HFFc6 (cell line): ENCODE measurements at regions not wholly inside any gene's neighbourhood (a gene's known extent, or its start where the extent isn't known, plus 50 kb on each side); places are given as distances from the start of the nearest gene placed in this dataset.

ENCODE experiments used
- DNase-seq: peaks from one replicate; pipeline ENCODE4 v3.0.0-alpha.2; 2018
- H3K27ac Mint-ChIP-seq: 2 replicates; pipeline ENCODE4 v1.8.0; 2020; ENCODE audit warnings: mild to moderate bottlenecking, mixed read lengths
- H3K27me3 Mint-ChIP-seq: 2 replicates; pipeline ENCODE4 v1.8.0; 2021; ENCODE audit warnings: mild to moderate bottlenecking, moderate library complexity, mixed read lengths; ENCODE audit not compliant: insufficient read depth
- H3K36me3 Mint-ChIP-seq: 2 replicates; pipeline ENCODE4 v1.8.0; 2021; ENCODE audit warnings: low read depth, mixed read lengths
- H3K4me1 Mint-ChIP-seq: 2 replicates; pipeline ENCODE4 v1.8.0; 2020; ENCODE audit warnings: low read depth, mixed read lengths
- H3K4me3 Mint-ChIP-seq: 2 replicates; pipeline ENCODE4 v1.8.0; 2020; ENCODE audit warnings: mild to moderate bottlenecking, moderate library complexity, mixed read lengths
- H3K9me3 Mint-ChIP-seq: 2 replicates; pipeline ENCODE4 v1.8.0; 2020; ENCODE audit warnings: mild to moderate bottlenecking, mixed read lengths
- CTCF ChIP-seq: fragments of 200-600 bp; sonication (generic); IDR thresholded peaks from 2 replicates; pipeline ENCODE4 v1.5.0; 2021; ENCODE audit warnings: antibody characterized with exemption, mild to moderate bottlenecking

GRCh38 chr13:79237981-79238380 lies 168.1 kb downstream of the RBM26 start:
- H3K9me3 Mint-ChIP-seq: no peaks in the 10 kb centered on the region
- H3K4me3 Mint-ChIP-seq: no peak overlapping the region
- H3K27me3 Mint-ChIP-seq: no peaks in the 10 kb centered on the region
- no peaks in the 10 kb centered on the region for H3K36me3 Mint-ChIP-seq
- no peak for TF ChIP-seq CTCF
- H3K27ac Mint-ChIP-seq: no peak overlapping the region
- DNase-seq: no peak
- no peaks in the 10 kb centered on the region for H3K4me1 Mint-ChIP-seq

- Mint-ChIP-seq H3K36me3 (no peaks in the 10 kb centered on the region), H3K4me1 (no peaks in the 10 kb centered on the region), H3K9me3 (no peaks in the 10 kb centered on the region), H3K27ac (no peak overlapping the region), H3K27me3 (no peaks in the 10 kb centered on the region; the same call in 1 of the 2 replicates), H3K4me3 (no peak overlapping the region)
- TF ChIP-seq CTCF: no peak
- DNase-seq: no peak
These were observed 174.2 kb downstream of the RBM26 start for GRCh38 chr13:79231887-79232286.

DNA sequence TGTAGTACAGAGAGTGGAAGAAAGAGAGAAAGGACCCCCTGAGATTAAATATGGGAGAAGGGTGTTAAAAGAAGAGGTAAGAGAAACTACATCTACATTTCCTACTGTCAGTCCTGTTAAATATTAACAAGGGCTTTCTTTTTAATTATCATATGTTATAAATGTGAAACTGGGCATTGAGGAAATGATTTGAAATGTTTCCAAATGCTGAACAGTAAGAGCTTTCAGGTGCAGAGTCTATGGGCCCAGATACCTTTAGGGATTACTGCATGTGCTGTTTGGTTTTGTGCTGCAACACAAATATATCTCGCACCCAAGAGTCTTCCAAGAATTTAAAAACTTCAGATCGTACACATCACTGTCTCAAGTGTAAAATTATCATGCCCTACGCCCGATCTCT lies 176.3 kb downstream of the RBM26 start:
- H3K4me1 Mint-ChIP-seq: peaks cover 8% of the 10 kb centered on the region; the same call in 1 of the 2 replicates
- no peaks in the 10 kb centered on the region for H3K36me3 Mint-ChIP-seq
- no peak for DNase-seq
- no peak overlapping the region for H3K4me3 Mint-ChIP-seq
- H3K9me3 Mint-ChIP-seq: no peaks in the 10 kb centered on the region
- H3K27ac Mint-ChIP-seq: no peak overlapping the region
- no peak for TF ChIP-seq CTCF
- H3K27me3 Mint-ChIP-seq: no peaks in the 10 kb centered on the region; the same call in none of the 2 replicates

GRCh38 chr13:79228972-79229371 lies 177.1 kb downstream of the RBM26 start:
- Mint-ChIP-seq H3K4me3 (no peak overlapping the region), H3K9me3 (no peaks in the 10 kb centered on the region), H3K4me1 (peaks cover 8% of the 10 kb centered on the region; the same call in 1 of the 2 replicates), H3K36me3 (no peaks in the 10 kb centered on the region), H3K27ac (no peak overlapping the region), H3K27me3 (no peaks in the 10 kb centered on the region; the same call in none of the 2 replicates)
- DNase-seq: no peak
- no peak for TF ChIP-seq CTCF

- DNase-seq: no peak
- no peak overlapping the region for H3K27ac Mint-ChIP-seq
- H3K4me1 Mint-ChIP-seq: peaks cover 8% of the 10 kb centered on the region; the same call in 1 of the 2 replicates
- no peak for TF ChIP-seq CTCF
- H3K9me3 Mint-ChIP-seq: no peaks in the 10 kb centered on the region
- no peak overlapping the region for H3K4me3 Mint-ChIP-seq
- no peaks in the 10 kb centered on the region for H3K36me3 Mint-ChIP-seq
- H3K27me3 Mint-ChIP-seq: no peaks in the 10 kb centered on the region; the same call in none of the 2 replicates
These were observed 178.6 kb downstream of the RBM26 start for GRCh38 chr13:79227418-79227817.

DNA sequence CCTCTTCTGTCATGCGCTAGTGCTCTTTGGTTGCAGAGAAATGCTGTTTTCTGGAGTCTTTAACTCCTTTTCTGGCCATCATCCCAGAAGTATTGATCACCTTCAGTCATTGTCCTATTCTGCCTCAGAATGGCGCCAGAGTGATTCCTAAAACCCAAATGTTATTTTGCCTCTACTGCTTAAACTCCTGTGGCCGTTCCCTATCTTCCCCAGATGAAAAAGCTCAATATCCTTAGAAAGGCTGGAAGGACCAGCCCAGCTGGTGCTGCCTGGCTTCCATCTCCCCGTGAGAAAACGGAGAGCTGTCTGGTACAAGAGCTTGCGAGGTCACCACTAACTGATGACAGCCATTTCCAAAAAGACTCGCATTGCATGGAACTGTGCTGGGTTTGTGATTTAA lies 179.1 kb downstream of the RBM26 start:
- Mint-ChIP-seq H3K9me3 (no peaks in the 10 kb centered on the region), H3K27ac (no peak overlapping the region), H3K27me3 (no peaks in the 10 kb centered on the region; the same call in none of the 2 replicates), H3K4me3 (no peak overlapping the region), H3K4me1 (peaks cover 8% of the 10 kb centered on the region; the same call in 1 of the 2 replicates), H3K36me3 (no peaks in the 10 kb centered on the region)
- TF ChIP-seq CTCF: no peak
- DNase-seq: no peak
